H1 (cell line): ENCODE measurements at regions not wholly inside any gene's neighbourhood (a gene's known extent, or its start where the extent isn't known, plus 50 kb on each side); places are given as distances from the start of the nearest gene placed in this dataset.

ENCODE experiments used
- CTCF ChIA-PET: fragments of 300-600 bp; sonication (Branson Sonifier 250); formaldehyde crosslinking; loops from one replicate; lab custom pipeline; 2021; ENCODE audit not compliant: partially characterized antibody; lab: Charles Lee
- POLR2A ChIA-PET: fragments of 300-600 bp; sonication (Branson Sonifier 250); formaldehyde crosslinking; loops from one replicate; lab custom pipeline; 2021; ENCODE audit warnings: inconsistent platforms; ENCODE audit not compliant: partially characterized antibody; lab: Charles Lee
- DNase-seq, 2 experiments: peaks; one replicate each; pipeline versions ENCODE4 v3.0.0 to v3.0.0-alpha.2; 2010 to 2022; ENCODE audit warnings: low spot score in 2 of 2, low read depth in 1 of 2, mixed read lengths in 1 of 2
- FAIRE-seq: peaks from 2 replicates; lab custom pipeline; 2011; peaks lifted over from hg19 to GRCh38; lab: Jason Lieb, UNC
- H2AFZ ChIP-seq: 2 replicates; pipeline ENCODE4 v1.8.1; 2012; ENCODE audit warnings: low read length, inconsistent platforms
- H2AK5ac ChIP-seq: 2 replicates; pipeline ENCODE4 v1.6.1; 2013; ENCODE audit warnings: low read depth, low read length
- H2BK120ac ChIP-seq: replicated peaks from 2 replicates; pipeline ENCODE3; 2013; ENCODE audit warnings: low read depth, low read length, inconsistent platforms
- H2BK12ac ChIP-seq: 2 replicates; pipeline ENCODE4 v1.6.1; 2013; ENCODE audit warnings: low read depth, low read length
- H2BK15ac ChIP-seq: 2 replicates; pipeline ENCODE4 v1.6.1; 2013; ENCODE audit warnings: low read length
- H2BK20ac ChIP-seq: 2 replicates; pipeline ENCODE4 v1.6.1; 2013; ENCODE audit warnings: low read length
- H2BK5ac ChIP-seq: 2 replicates; pipeline ENCODE4 v1.6.1; 2013; ENCODE audit warnings: low read depth, low read length
- H3K14ac ChIP-seq: 2 replicates; pipeline ENCODE4 v1.6.1; 2013; ENCODE audit warnings: inconsistent platforms; ENCODE audit not compliant: insufficient read length
- H3K18ac ChIP-seq: 2 replicates; pipeline ENCODE4 v1.6.1; 2013; ENCODE audit warnings: low read length; ENCODE audit errors: extremely low read depth
- H3K23ac ChIP-seq: 2 replicates; pipeline ENCODE4 v1.6.1; 2013; ENCODE audit warnings: inconsistent platforms; ENCODE audit not compliant: insufficient read length
- H3K23me2 ChIP-seq: 2 replicates; pipeline ENCODE4 v1.6.1; 2013; ENCODE audit warnings: low read depth, low read length
- H3K27ac ChIP-seq: 2 replicates; pipeline ENCODE4 v1.6.1; 2011; ENCODE audit warnings: low read depth, low read length, inconsistent platforms
- H3K27me3 ChIP-seq, 4 experiments: replicated peaks in 1 of 4; 1 replicate in 1 of 4; 2 replicates in 3 of 4; pipeline versions ENCODE4 v1.6.1 to v1.8.1; 2011 to 2013; ENCODE audit warnings: low read length in 3 of 4, mild to moderate bottlenecking in 3 of 4, inconsistent platforms in 2 of 4, mixed read lengths in 2 of 4, moderate library complexity in 1 of 4; ENCODE audit not compliant: control insufficient read depth in 3 of 4, insufficient read depth in 3 of 4; ENCODE audit errors: extremely low read depth in 1 of 4
- H3K36me3 ChIP-seq, 4 experiments: 2 replicates each; pipeline versions ENCODE4 v1.6.1 to v1.8.1; 2011 to 2013; ENCODE audit warnings: mild to moderate bottlenecking in 4 of 4, low read length in 3 of 4, moderate library complexity in 2 of 4, control low read depth in 1 of 4, inconsistent platforms in 1 of 4; ENCODE audit not compliant: insufficient read depth in 4 of 4, control insufficient read depth in 2 of 4
- H3K4ac ChIP-seq: replicated peaks from 2 replicates; pipeline ENCODE3; 2013; ENCODE audit warnings: low read length, low read depth, mixed read lengths, inconsistent platforms; ENCODE audit not compliant: insufficient read length
- H3K4me1 ChIP-seq, 4 experiments: replicated peaks in 1 of 4; 1 replicate in 1 of 4; 2 replicates in 3 of 4; pipeline versions ENCODE4 v1.6.1 to v1.8.1; 2011 to 2013; ENCODE audit warnings: low read length in 3 of 4, inconsistent platforms in 2 of 4, mixed read lengths in 1 of 4; ENCODE audit not compliant: insufficient read depth in 4 of 4, control insufficient read depth in 3 of 4
- H3K4me2 ChIP-seq, 2 experiments: 2 replicates each; pipeline versions ENCODE4 v1.6.1 to v1.8.1; 2011 to 2013; ENCODE audit warnings: low read depth in 2 of 2, low read length in 2 of 2, control low read depth in 1 of 2, inconsistent platforms in 1 of 2, mild to moderate bottlenecking in 1 of 2; ENCODE audit not compliant: insufficient read depth in 1 of 2
- H3K4me3 ChIP-seq, 4 experiments: fragments of 200-600, 300-600 bp in 1 of 4; sonication (generic), shearing (Covaris generic), sonication (Bioruptor Twin) in 1 of 4; 2 replicates each; pipeline versions ENCODE4 v1.5.1 to v1.8.1; 2011 to 2016; ENCODE audit warnings: low read length in 4 of 4, low read depth in 3 of 4, control low read depth in 2 of 4, inconsistent platforms in 2 of 4, mild to moderate bottlenecking in 2 of 4, mixed read lengths in 1 of 4, moderate library complexity in 1 of 4; ENCODE audit not compliant: insufficient read depth in 2 of 4; ENCODE audit errors: extremely low read depth in 1 of 4
- H3K56ac ChIP-seq: replicated peaks from 2 replicates; pipeline ENCODE3; 2013; ENCODE audit warnings: low read depth, mild to moderate bottlenecking, mixed read lengths, low read length, inconsistent platforms; ENCODE audit not compliant: insufficient read length
- H3K79me1 ChIP-seq: 2 replicates; pipeline ENCODE4 v1.6.1; 2013; ENCODE audit warnings: low read depth, low read length, control low read depth
- H3K79me2 ChIP-seq, 2 experiments: 2 replicates each; pipeline versions ENCODE4 v1.6.1 to v1.8.1; 2012 to 2013; ENCODE audit warnings: low read length in 2 of 2, mild to moderate bottlenecking in 2 of 2, inconsistent platforms in 1 of 2; ENCODE audit not compliant: insufficient read depth in 2 of 2, control insufficient read depth in 1 of 2
- H3K9ac ChIP-seq, 4 experiments: replicated peaks in 1 of 4; 1 replicate in 1 of 4; 2 replicates in 3 of 4; pipeline versions ENCODE4 v1.6.1 to v1.8.1; 2011 to 2013; ENCODE audit warnings: low read depth in 3 of 4, low read length in 3 of 4, control low read depth in 2 of 4, mild to moderate bottlenecking in 2 of 4, moderate library complexity in 2 of 4, inconsistent platforms in 1 of 4; ENCODE audit errors: extremely low read depth in 1 of 4
- H3K9me3 ChIP-seq, 2 experiments: 2 replicates each; pipeline versions ENCODE4 v1.6.1 to v1.8.1; 2012 to 2013; ENCODE audit warnings: mild to moderate bottlenecking in 2 of 2, moderate library complexity in 2 of 2, control low read depth in 1 of 2, inconsistent platforms in 1 of 2, low read depth in 1 of 2, low read length in 1 of 2, mixed read lengths in 1 of 2; ENCODE audit not compliant: insufficient read depth in 2 of 2
- H4K20me1 ChIP-seq, 2 experiments: replicated peaks in 1 of 2; 2 replicates each; pipeline versions ENCODE3 to v1.8.1; 2011 to 2013; ENCODE audit warnings: inconsistent platforms in 2 of 2, low read length in 2 of 2, mild to moderate bottlenecking in 1 of 2; ENCODE audit not compliant: insufficient read depth in 2 of 2, control insufficient read depth in 1 of 2
- H4K5ac ChIP-seq: 2 replicates; pipeline ENCODE4 v1.6.1; 2013; ENCODE audit warnings: low read length, low read depth, mixed read lengths, inconsistent platforms; ENCODE audit not compliant: insufficient read length
- H4K8ac ChIP-seq: 2 replicates; pipeline ENCODE4 v1.8.0; 2013; ENCODE audit warnings: mild to moderate bottlenecking, moderate library complexity, low read length, inconsistent platforms; ENCODE audit not compliant: insufficient read depth; ENCODE audit errors: extremely low read depth
- H4K91ac ChIP-seq: replicated peaks from 2 replicates; pipeline ENCODE3; 2013; ENCODE audit warnings: low read length, mixed read lengths, inconsistent platforms; ENCODE audit not compliant: insufficient read length
- BCL11A ChIP-seq, 2 experiments: IDR thresholded peaks; one replicate each; pipeline ENCODE4 v1.6.1; 2011; ENCODE audit warnings: low read depth in 2 of 2, low read length in 2 of 2, mild to moderate bottlenecking in 2 of 2
- CBX5 ChIP-seq: fragments of 300-800, 300-1000 bp; sonication (generic); IDR thresholded peaks from 2 replicates; pipeline ENCODE4 v1.7.1; 2016; ENCODE audit warnings: antibody characterized with exemption, low read length, low read depth
- CHD2 ChIP-seq: IDR thresholded peaks from 2 replicates; pipeline ENCODE4 v1.6.1; 2012; ENCODE audit warnings: low read length, improper control_type of control experiment
- CTBP2 ChIP-seq: IDR thresholded peaks from 2 replicates; pipeline ENCODE4 v1.7.0; 2011; ENCODE audit warnings: borderline replicate concordance, mild to moderate bottlenecking, moderate library complexity, mixed read lengths, low read length; ENCODE audit not compliant: insufficient read depth, insufficient read length
- GABPA ChIP-seq: IDR thresholded peaks from 2 replicates; pipeline ENCODE4 v1.6.1; 2011; ENCODE audit warnings: mild to moderate bottlenecking, low read length, moderate library complexity, borderline replicate concordance; ENCODE audit not compliant: insufficient read depth
- HDAC2 ChIP-seq, 2 experiments: fragments of 300-600 bp in 1 of 2; sonication (generic) in 1 of 2; IDR thresholded peaks; 2 replicates each; pipeline ENCODE4 v1.6.1; 2011 to 2012; ENCODE audit warnings: low read depth in 2 of 2, low read length in 2 of 2, mild to moderate bottlenecking in 2 of 2, moderate library complexity in 2 of 2, borderline replicate concordance in 1 of 2, inconsistent platforms in 1 of 2
- HDAC6 ChIP-seq: IDR thresholded peaks from one replicate; pipeline ENCODE4 v1.7.1; 2012; ENCODE audit warnings: low read depth, mild to moderate bottlenecking, inconsistent platforms, low read length, moderate library complexity
- NANOG ChIP-seq: IDR thresholded peaks from 2 replicates; pipeline ENCODE4 v1.6.1; 2011; ENCODE audit warnings: low read length, low read depth, mild to moderate bottlenecking, inconsistent platforms; ENCODE audit not compliant: insufficient read depth, poor library complexity, severe bottlenecking
- RAD21 ChIP-seq, 2 experiments: IDR thresholded peaks in 1 of 2; conservative IDR thresholded peaks in 1 of 2; 2 replicates each; pipeline ENCODE4 v1.6.1; 2011; ENCODE audit warnings: low read depth in 2 of 2, low read length in 2 of 2, improper control_type of control experiment in 1 of 2, inconsistent platforms in 1 of 2, mild to moderate bottlenecking in 1 of 2, moderate library complexity in 1 of 2
- RNF2 ChIP-seq: fragments of 200-900, 300-1000 bp; sonication (generic); IDR thresholded peaks from 2 replicates; pipeline ENCODE4 v1.7.1; 2016; ENCODE audit warnings: borderline replicate concordance, low read depth, mild to moderate bottlenecking, antibody characterized with exemption, low read length; ENCODE audit not compliant: poor library complexity, severe bottlenecking; ENCODE audit errors: missing control alignments
- TBP ChIP-seq: IDR thresholded peaks from 2 replicates; pipeline ENCODE4 v1.6.1; 2011; ENCODE audit warnings: low read depth, low read length, improper control_type of control experiment
- TEAD4 ChIP-seq: IDR thresholded peaks from 2 replicates; pipeline ENCODE4 v1.6.1; 2012; ENCODE audit warnings: low read depth, low read length, inconsistent platforms, mixed read lengths
- WGBS, 2 experiments: shearing (Covaris generic) in 1 of 2; methylation state at CpG; one replicate each; pipeline versions ENCODE4 v1.1.6 to v1.1.7; 2013 to 2015; ENCODE audit warnings: low lambda C conversion rate in 2 of 2, mixed read lengths in 2 of 2, inconsistent platforms in 1 of 2, low coverage in 1 of 2, missing lambda C conversion rate in 1 of 2; ENCODE audit not compliant: insufficient replicate concordance in 2 of 2, insufficient coverage in 1 of 2, insufficient read length in 1 of 2; ENCODE audit errors: extremely low coverage in 1 of 2, missing lambda C conversion rate in 1 of 2; 5-methylcytosine and 5-hydroxymethylcytosine counted together
- TF ChIP-seq, protein P1 (sequence below): IDR thresholded peaks from 2 replicates; pipeline ENCODE4 v1.6.1; 2012; ENCODE audit warnings: inconsistent platforms

- peaks cover 2% of the 10 kb centered on the region; the same call in 1 of the 2 replicates for H3K23me2 ChIP-seq
- H3K23ac ChIP-seq: no peak overlapping the region
- CTCF ChIA-PET: no interaction called here
- no peaks in the 10 kb centered on the region for H3K36me3 ChIP-seq
- no peaks in the 10 kb centered on the region for H3K9me3 ChIP-seq
- no peak overlapping the region for H2BK5ac ChIP-seq
- H2AFZ ChIP-seq: no peak overlapping the region
- H3K4me2 ChIP-seq: no peak overlapping the region
- H3K18ac ChIP-seq: no peak overlapping the region
- no peak overlapping the region for H3K14ac ChIP-seq
- H3K56ac ChIP-seq: no peak overlapping the region
- H4K5ac ChIP-seq: no peak overlapping the region
- no peak overlapping the region for H3K4ac ChIP-seq
- H3K4me3 ChIP-seq: no peak overlapping the region
- no peak overlapping the region for H2AK5ac ChIP-seq
- 90% methylated on average over 1 of the region's 1 CpG; no CpG with 5 or more reads in 1 of the 2 experiments for WGBS, 2 experiments
- no peaks in the 10 kb centered on the region for H4K20me1 ChIP-seq
- POLR2A ChIA-PET: no interaction called here
- H3K27ac ChIP-seq: no peak overlapping the region
- H2BK120ac ChIP-seq: no peak overlapping the region
- no peaks in the 10 kb centered on the region for H3K27me3 ChIP-seq
- H3K79me2 ChIP-seq: no peaks in the 10 kb centered on the region
- no peaks in the 10 kb centered on the region for H3K79me1 ChIP-seq
- no peak overlapping the region for H2BK12ac ChIP-seq
- no peak overlapping the region for H4K8ac ChIP-seq
- FAIRE-seq (no peak), DNase-seq (no peak)
- no peak overlapping the region for H4K91ac ChIP-seq
- no peak overlapping the region for H2BK15ac ChIP-seq
- peaks cover 0 to 9% (median 4%) of the 10 kb centered on the region in 4 experiments; a peak in 5 of 7 replicates for H3K4me1 ChIP-seq
- no peak overlapping the region for H2BK20ac ChIP-seq
- H3K9ac ChIP-seq: peak overlapping the region in 1 of 4 experiments; percentile 34; a peak in 1 of 7 replicates
- TF ChIP-seq TBP (no peak), CHD2 (no peak), HDAC2 (IDR thresholded peaks at IDR 0.05; ENCODE audit: borderline replicate concordance in 1 of 2, low read depth in 2 of 2, low read length in 2 of 2) (no peak), RAD21 (IDR thresholded peaks at IDR 0.05 in 1 of 2, conservative IDR thresholded peaks at IDR 0.05 in 1 of 2; ENCODE audit: low read depth in 2 of 2, low read length in 2 of 2) (no peak), NANOG (no peak), BCL11A (IDR thresholded peaks at IDR 0.05; ENCODE audit: low read depth in 2 of 2, low read length in 2 of 2) (no peak), CBX5 (no peak), GABPA (no peak), CTBP2 (no peak), RNF2 (no peak), TEAD4 (no peak), HDAC6 (no peak)
- TF ChIP-seq, protein P1, sequence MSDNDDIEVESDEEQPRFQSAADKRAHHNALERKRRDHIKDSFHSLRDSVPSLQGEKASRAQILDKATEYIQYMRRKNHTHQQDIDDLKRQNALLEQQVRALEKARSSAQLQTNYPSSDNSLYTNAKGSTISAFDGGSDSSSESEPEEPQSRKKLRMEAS: no peak
Observed at GRCh38 chr2:182594286-182594685, 121.8 kb upstream of the DNAJC10 start.
